ENCODE measurements at regions not wholly inside any gene's neighbourhood (a gene's known extent, or its start where the extent isn't known, plus 50 kb on each side); places are given as distances from the start of the nearest gene placed in this dataset.
"Not testable (repeated sequence)": the region's sequence is repeated elsewhere in the genome, so short reads cannot be mapped to it uniquely, and the experiment has no call there.

GRCh38 chr22:33129621-33130020 is 71.4 kb upstream of the SYN3 start:
- H3K79me2 ChIP-seq (ENCODE audit: control insufficient read depth, insufficient read depth, low read length, poor library complexity), result no peaks in the 10 kb centered on the region
- H2BK120ac ChIP-seq (ENCODE audit: insufficient read depth, low read length, poor library complexity), result no peak overlapping the region
- H3K4me1 ChIP-seq (ENCODE audit: control insufficient read depth in 1 of 2, insufficient read depth in 2 of 2, low read length in 2 of 2), result no peaks in the 10 kb centered on the region
- H3K23ac ChIP-seq (ENCODE audit: low read length), result no peak overlapping the region
- no peak overlapping the region for H4K91ac ChIP-seq (ENCODE audit: low read depth, low read length)
- WGBS (ENCODE audit: extremely low coverage, insufficient coverage, insufficient read length), result no CpG with 5 or more reads among the region's 10 CpGs
- no peak overlapping the region for H3K14ac ChIP-seq (ENCODE audit: low read length)
- H3K4me2 ChIP-seq (ENCODE audit: low read length), result no peak overlapping the region
- H3K18ac ChIP-seq (ENCODE audit: low read length), result no peak overlapping the region
- H4K12ac ChIP-seq (ENCODE audit: low read depth, low read length), result no peak overlapping the region
- no peak overlapping the region for H2BK5ac ChIP-seq (ENCODE audit: low read depth, low read length, poor library complexity)
- no peak overlapping the region for H2BK12ac ChIP-seq (ENCODE audit: low read length)
- H3K79me1 ChIP-seq (ENCODE audit: low read length), result no peaks in the 10 kb centered on the region
- no peak overlapping the region for H3K9ac ChIP-seq (ENCODE audit: low read length)
- DNase-seq, result no peak
- no peaks in the 10 kb centered on the region for H3K9me3 ChIP-seq (ENCODE audit: insufficient read depth, low read depth, low read length)
- no peak overlapping the region for H3K4me3 ChIP-seq (ENCODE audit: low read depth, low read length)
- H3K27ac ChIP-seq (ENCODE audit: low read depth, low read length), result no peak overlapping the region
- no peak overlapping the region for H4K8ac ChIP-seq (ENCODE audit: low read depth, low read length)
- no peak overlapping the region for H2AK5ac ChIP-seq (ENCODE audit: low read length)
- no peaks in the 10 kb centered on the region for H3K27me3 ChIP-seq (ENCODE audit: insufficient read depth, low read length)
- no peak overlapping the region for H2AFZ ChIP-seq (ENCODE audit: insufficient read depth, low read length, poor library complexity)
- no peak overlapping the region for H3K4ac ChIP-seq (ENCODE audit: low read depth, low read length)
- H3K36me3 ChIP-seq (ENCODE audit: control insufficient read depth in 1 of 2, insufficient read depth in 2 of 2, low read length in 2 of 2), result no peaks in the 10 kb centered on the region

- no CpG with 5 or more reads among the region's 3 CpGs for WGBS (ENCODE audit: extremely low coverage, insufficient coverage, insufficient read length)
- Histone ChIP-seq H3K79me2 (ENCODE audit: control insufficient read depth, insufficient read depth, low read length, poor library complexity) (no peaks in the 10 kb centered on the region), H2BK12ac (ENCODE audit: low read length) (no peak overlapping the region), H2AK5ac (ENCODE audit: low read length) (no peak overlapping the region), H4K91ac (ENCODE audit: low read depth, low read length) (no peak overlapping the region), H2BK5ac (ENCODE audit: low read depth, low read length, poor library complexity) (no peak overlapping the region), H3K4ac (ENCODE audit: low read depth, low read length) (no peak overlapping the region), H3K9me3 (ENCODE audit: insufficient read depth, low read depth, low read length) (no peaks in the 10 kb centered on the region), H3K14ac (ENCODE audit: low read length) (no peak overlapping the region), H4K12ac (ENCODE audit: low read depth, low read length) (no peak overlapping the region), H3K4me3 (ENCODE audit: low read depth, low read length) (no peak overlapping the region), H3K36me3 (ENCODE audit: control insufficient read depth in 1 of 2, insufficient read depth in 2 of 2, low read length in 2 of 2) (no peaks in the 10 kb centered on the region), H3K18ac (ENCODE audit: low read length) (no peak overlapping the region), H2AFZ (ENCODE audit: insufficient read depth, low read length, poor library complexity) (no peak overlapping the region), H3K4me2 (ENCODE audit: low read length) (no peak overlapping the region), H3K79me1 (ENCODE audit: low read length) (no peaks in the 10 kb centered on the region), H3K9ac (ENCODE audit: low read length) (no peak overlapping the region), H3K4me1 (ENCODE audit: control insufficient read depth in 1 of 2, insufficient read depth in 2 of 2, low read length in 2 of 2) (no peaks in the 10 kb centered on the region), H3K27ac (ENCODE audit: low read depth, low read length) (no peak overlapping the region), H4K8ac (ENCODE audit: low read depth, low read length) (no peak overlapping the region), H2BK120ac (ENCODE audit: insufficient read depth, low read length, poor library complexity) (no peak overlapping the region), H3K27me3 (ENCODE audit: insufficient read depth, low read length) (no peaks in the 10 kb centered on the region), H3K23ac (ENCODE audit: low read length) (no peak overlapping the region)
- peak; percentile 13 to 58 for DNase-seq
Observed at GRCh38 chr22:33126881-33127280, 68.7 kb upstream of the SYN3 start.

- no peak overlapping the region for H2AFZ ChIP-seq (ENCODE audit: insufficient read depth, low read length, poor library complexity)
- WGBS (ENCODE audit: extremely low coverage, insufficient coverage, insufficient read length), result no CpG with 5 or more reads among the region's 4 CpGs
Observed at GRCh38 chr22:33124471-33124870, 66.3 kb upstream of the SYN3 start.

GRCh38 chr22:33122439-33122838 is 64.3 kb upstream of the SYN3 start:
- H4K8ac ChIP-seq (ENCODE audit: low read depth, low read length); H3K79me2 ChIP-seq (ENCODE audit: control insufficient read depth, insufficient read depth, low read length, poor library complexity); H3K23ac ChIP-seq (ENCODE audit: low read length); H3K18ac ChIP-seq (ENCODE audit: low read length); H3K27me3 ChIP-seq (ENCODE audit: insufficient read depth, low read length); H3K36me3 ChIP-seq (ENCODE audit: control insufficient read depth in 1 of 2, insufficient read depth in 2 of 2, low read length in 2 of 2); H2BK5ac ChIP-seq (ENCODE audit: low read depth, low read length, poor library complexity); H4K12ac ChIP-seq (ENCODE audit: low read depth, low read length); H3K9ac ChIP-seq (ENCODE audit: low read length); H3K4ac ChIP-seq (ENCODE audit: low read depth, low read length); H3K27ac ChIP-seq (ENCODE audit: low read depth, low read length); H3K79me1 ChIP-seq (ENCODE audit: low read length); H3K4me3 ChIP-seq (ENCODE audit: low read depth, low read length); H2BK12ac ChIP-seq (ENCODE audit: low read length); H3K4me1 ChIP-seq (ENCODE audit: control insufficient read depth in 1 of 2, insufficient read depth in 2 of 2, low read length in 2 of 2); H2AFZ ChIP-seq (ENCODE audit: insufficient read depth, low read length, poor library complexity); DNase-seq; H3K9me3 ChIP-seq (ENCODE audit: insufficient read depth, low read depth, low read length); H2BK120ac ChIP-seq (ENCODE audit: insufficient read depth, low read length, poor library complexity); H3K4me2 ChIP-seq (ENCODE audit: low read length); H3K14ac ChIP-seq (ENCODE audit: low read length); H2AK5ac ChIP-seq (ENCODE audit: low read length); H4K91ac ChIP-seq (ENCODE audit: low read depth, low read length): not testable (repeated sequence)
- no CpG with 5 or more reads among the region's 5 CpGs for WGBS (ENCODE audit: extremely low coverage, insufficient coverage, insufficient read length)

More at GRCh38 chr22:33124471-33124870, 66.3 kb upstream of the SYN3 start:
- Histone ChIP-seq H3K79me2 (ENCODE audit: control insufficient read depth, insufficient read depth, low read length, poor library complexity) (no peaks in the 10 kb centered on the region), H3K4me3 (ENCODE audit: low read depth, low read length) (no peak overlapping the region), H3K79me1 (ENCODE audit: low read length) (no peaks in the 10 kb centered on the region), H3K4me1 (ENCODE audit: control insufficient read depth in 1 of 2, insufficient read depth in 2 of 2, low read length in 2 of 2) (no peaks in the 10 kb centered on the region), H3K9ac (ENCODE audit: low read length) (peak overlapping the region; percentile 15), H4K8ac (ENCODE audit: low read depth, low read length) (no peak overlapping the region), H2BK5ac (ENCODE audit: low read depth, low read length, poor library complexity) (no peak overlapping the region), H3K14ac (ENCODE audit: low read length) (no peak overlapping the region), H3K9me3 (ENCODE audit: insufficient read depth, low read depth, low read length) (no peaks in the 10 kb centered on the region), H2BK12ac (ENCODE audit: low read length) (no peak overlapping the region), H4K91ac (ENCODE audit: low read depth, low read length) (no peak overlapping the region), H3K36me3 (ENCODE audit: control insufficient read depth in 1 of 2, insufficient read depth in 2 of 2, low read length in 2 of 2) (no peaks in the 10 kb centered on the region), H3K23ac (ENCODE audit: low read length) (no peak overlapping the region), H3K18ac (ENCODE audit: low read length) (no peak overlapping the region), H2BK120ac (ENCODE audit: insufficient read depth, low read length, poor library complexity) (no peak overlapping the region), H3K27ac (ENCODE audit: low read depth, low read length) (no peak overlapping the region), H3K4me2 (ENCODE audit: low read length) (no peak overlapping the region), H4K12ac (ENCODE audit: low read depth, low read length) (no peak overlapping the region), H3K27me3 (ENCODE audit: insufficient read depth, low read length) (no peaks in the 10 kb centered on the region), H2AK5ac (ENCODE audit: low read length) (no peak overlapping the region), H3K4ac (ENCODE audit: low read depth, low read length) (no peak overlapping the region)
- DNase-seq, result no peak

All from trophoblast cell (in vitro differentiated cells and primary cell).